GM23338 (cell line): ENCODE measurements at regions not wholly inside any gene's neighbourhood (a gene's known extent, or its start where the extent isn't known, plus 50 kb on each side); places are given as distances from the start of the nearest gene placed in this dataset.

Source experiments
- ATAC-seq: fragments of 200-7000 bp; cut with Tn5 transposase; 3 replicates; pipeline ENCODE4 v1.9.1; 2020
- DNase-seq: peaks from one replicate; pipeline ENCODE4 v3.0.0-alpha.2; 2015; ENCODE audit warnings: low spot score
- H2AFZ ChIP-seq: fragments of 200-600 bp; sonication (generic); 2 replicates; pipeline ENCODE4 v1.8.0; 2016; ENCODE audit warnings: antibody characterized with exemption, mild to moderate bottlenecking, moderate library complexity
- H3F3A ChIP-seq: fragments of 200-600 bp; sonication (generic); replicated peaks from 2 replicates; pipeline ENCODE4 v1.8.0; 2017; ENCODE audit warnings: antibody characterized with exemption, mixed run types, low read depth
- H3K27ac ChIP-seq: fragments of 200-600 bp; sonication (generic); 2 replicates; pipeline ENCODE4 v1.6.1; 2016; ENCODE audit warnings: low read depth
- H3K27me3 ChIP-seq: fragments of 200-600 bp; sonication (generic); 2 replicates; pipeline ENCODE4 v1.8.0; 2016; ENCODE audit warnings: mild to moderate bottlenecking, mixed run types, moderate library complexity; ENCODE audit not compliant: insufficient read depth
- H3K36me3 ChIP-seq: fragments of 200-600 bp; sonication (generic); 2 replicates; pipeline ENCODE4 v1.8.0; 2016; ENCODE audit warnings: mild to moderate bottlenecking; ENCODE audit not compliant: insufficient read depth
- H3K4me1 ChIP-seq: fragments of 200-600 bp; sonication (generic); 2 replicates; pipeline ENCODE4 v1.8.0; 2016; ENCODE audit warnings: mild to moderate bottlenecking, moderate library complexity; ENCODE audit not compliant: insufficient read depth
- H3K4me2 ChIP-seq: fragments of 200-600 bp; sonication (generic); 2 replicates; pipeline ENCODE4 v1.7.1; 2017; ENCODE audit warnings: mixed run types
- H3K4me3 ChIP-seq: fragments of 200-600 bp; sonication (generic); 2 replicates; pipeline ENCODE4 v1.6.1; 2016; ENCODE audit warnings: mixed run types
- H3K79me2 ChIP-seq: fragments of 200-600 bp; sonication (generic); replicated peaks from 2 replicates; pipeline ENCODE4 v1.8.0; 2017; ENCODE audit warnings: mild to moderate bottlenecking; ENCODE audit not compliant: insufficient read depth
- H3K9me2 ChIP-seq: fragments of 200-600 bp; sonication (generic); 2 replicates; pipeline ENCODE4 v1.8.0; 2017; ENCODE audit not compliant: insufficient read depth
- H4K20me1 ChIP-seq: fragments of 200-600 bp; sonication (generic); replicated peaks from 2 replicates; pipeline ENCODE4 v1.8.0; 2017; ENCODE audit warnings: mild to moderate bottlenecking; ENCODE audit not compliant: insufficient read depth
- H3K27ac Mint-ChIP-seq: 2 replicates; pipeline ENCODE4 v1.8.0; 2020; ENCODE audit warnings: inconsistent platforms, mild to moderate bottlenecking, moderate library complexity, mixed read lengths
- H3K27me3 Mint-ChIP-seq: 3 replicates; pipeline ENCODE4 v1.8.0; 2022; ENCODE audit warnings: low read depth, mild to moderate bottlenecking, moderate library complexity, mixed read lengths, inconsistent platforms; ENCODE audit not compliant: insufficient read depth, poor library complexity
- H3K36me3 Mint-ChIP-seq: 3 replicates; pipeline ENCODE4 v1.8.0; 2021; ENCODE audit warnings: low read depth, mild to moderate bottlenecking, inconsistent platforms, moderate library complexity, mixed read lengths
- H3K4me1 Mint-ChIP-seq: 3 replicates; pipeline ENCODE4 v1.8.0; 2020; ENCODE audit warnings: mild to moderate bottlenecking, inconsistent platforms, mixed read lengths
- H3K4me3 Mint-ChIP-seq: 3 replicates; pipeline ENCODE4 v1.8.0; 2021; ENCODE audit warnings: moderate library complexity, mild to moderate bottlenecking, inconsistent platforms, mixed read lengths
- H3K9me3 Mint-ChIP-seq: 3 replicates; pipeline ENCODE4 v1.8.0; 2020; ENCODE audit warnings: moderate library complexity, mild to moderate bottlenecking, inconsistent platforms, mixed read lengths
- CREB1 ChIP-seq: fragments of 250-450 bp; sonication (Bioruptor Pico); IDR thresholded peaks from 2 replicates; pipeline ENCODE4 v1.5.0; 2020; ENCODE audit warnings: low read depth, mild to moderate bottlenecking, moderate library complexity
- CTCF ChIP-seq, 2 experiments: fragments of 200-600 bp in 1 of 2; sonication (generic) in 1 of 2; conservative IDR thresholded peaks; 2 replicates each; pipeline versions ENCODE4 v1.5.1 to v1.6.1; 2016 to 2017; ENCODE audit warnings: antibody characterized with exemption in 2 of 2, low read depth in 2 of 2, mild to moderate bottlenecking in 2 of 2, moderate library complexity in 1 of 2
- ETS1 ChIP-seq: IDR thresholded peaks from 2 replicates; pipeline ENCODE4 v1.6.1; 2016; ENCODE audit warnings: antibody characterized with exemption
- EZH2 ChIP-seq: fragments of 200-600 bp; sonication (generic); IDR thresholded peaks from one replicate; pipeline ENCODE4 v1.8.0; 2017; ENCODE audit warnings: antibody characterized with exemption, mild to moderate bottlenecking, low read depth; ENCODE audit not compliant: unreplicated experiment
- JUNB ChIP-seq: IDR thresholded peaks from one replicate; pipeline ENCODE4 v1.6.1; 2016; ENCODE audit warnings: antibody characterized with exemption; ENCODE audit not compliant: unreplicated experiment
- NANOG ChIP-seq: IDR thresholded peaks from 2 replicates; pipeline ENCODE4 v1.6.1; 2016; ENCODE audit warnings: antibody characterized with exemption, borderline replicate concordance
- POLR2AphosphoS5 ChIP-seq: IDR thresholded peaks from 2 replicates; pipeline ENCODE4 v1.6.1; 2016; ENCODE audit warnings: antibody characterized with exemption, low read depth
- ZNF114 ChIP-seq: fragments of 250-450 bp; sonication (Bioruptor Pico); IDR thresholded peaks from 2 replicates; pipeline ENCODE4 v1.5.0; 2020; ENCODE audit warnings: mild to moderate bottlenecking, moderate library complexity

- no peak overlapping the region for H3K27ac Mint-ChIP-seq
Measured at GRCh38 chr2:215772634-215773563, 240.5 kb downstream of the MREG start.

GRCh38 chr2:215772003-215772402, 241.3 kb downstream of the MREG start:
- Histone ChIP-seq H3K36me3 (no peaks in the 10 kb centered on the region; the same call in 1 of the 2 replicates), H3K4me3 (no peak overlapping the region), H3F3A (no peaks in the 10 kb centered on the region), H3K4me2 (peak overlapping the region; percentile 60), H3K27me3 (no peaks in the 10 kb centered on the region), H3K9me2 (peaks cover 5% of the 10 kb centered on the region; the same call in 1 of the 2 replicates), H3K4me1 (peaks cover 11% of the 10 kb centered on the region), H4K20me1 (no peaks in the 10 kb centered on the region), H3K79me2 (no peaks in the 10 kb centered on the region), H2AFZ (no peak overlapping the region; the same call in 1 of the 2 replicates), H3K27ac (no peak overlapping the region)
- Mint-ChIP-seq H3K4me3 (no peak overlapping the region), H3K27me3 (no peaks in the 10 kb centered on the region), H3K36me3 (no peaks in the 10 kb centered on the region; the same call in 2 of the 3 replicates), H3K4me1 (peaks cover 20% of the 10 kb centered on the region; the same call in 2 of the 3 replicates), H3K27ac (no peak overlapping the region), H3K9me3 (no peaks in the 10 kb centered on the region; the same call in 2 of the 3 replicates)
- DNase-seq (peak; percentile 12), ATAC-seq (peak; percentile 50; the same call in 2 of the 3 replicates)
- TF ChIP-seq NANOG (no peak), ETS1 (no peak), JUNB (no peak), ZNF114 (no peak), CREB1 (no peak), CTCF (conservative IDR thresholded peaks at IDR 0.05; ENCODE audit: low read depth in 2 of 2) (no peak), EZH2 (no peak), POLR2AphosphoS5 (no peak)

More at GRCh38 chr2:215772634-215773563, 240.5 kb downstream of the MREG start:
- Mint-ChIP-seq H3K9me3 (no peaks in the 10 kb centered on the region; the same call in 2 of the 3 replicates), H3K4me3 (no peak overlapping the region), H3K4me1 (peaks cover 20% of the 10 kb centered on the region; the same call in 2 of the 3 replicates), H3K36me3 (no peaks in the 10 kb centered on the region), H3K27me3 (no peaks in the 10 kb centered on the region)
- Histone ChIP-seq H2AFZ (no peak overlapping the region), H3K4me2 (no peak overlapping the region), H3K36me3 (no peaks in the 10 kb centered on the region; the same call in 1 of the 2 replicates), H3K4me1 (peaks cover 11% of the 10 kb centered on the region), H3K27ac (no peak overlapping the region), H3K79me2 (no peaks in the 10 kb centered on the region), H4K20me1 (no peaks in the 10 kb centered on the region), H3K27me3 (no peaks in the 10 kb centered on the region), H3K9me2 (peaks cover 5% of the 10 kb centered on the region; the same call in 1 of the 2 replicates), H3K4me3 (no peak overlapping the region), H3F3A (no peaks in the 10 kb centered on the region)
- DNase-seq (no peak), ATAC-seq (no peak)
- no peak for TF ChIP-seq ETS1
- TF ChIP-seq CREB1, result no peak
